ENCODE measurements at regions not wholly inside any gene's neighbourhood (a gene's known extent, or its start where the extent isn't known, plus 50 kb on each side); places are given as distances from the start of the nearest gene placed in this dataset.

GRCh38 chr5:63570752-63571151 lies 391.5 kb downstream of the HTR1A start:
- H3K9me3 ChIP-seq (ENCODE audit: low read length), result no peaks in the 10 kb centered on the region
- ChIA-PET CTCF (ENCODE audit: unreplicated experiment) (no interaction called here), POLR2A (no interaction called here)
- intact Hi-C loops (cut with micrococcal nuclease; ENCODE audit: unreplicated experiment), result no loop called here
- BruUV-seq (replicated peaks), result no TSS peak
- TF ChIP-seq CTCF (conservative IDR thresholded peaks at IDR 0.05; ENCODE audit: low read length), result no peak
- no peak for TF ChIP-seq EZH2phosphoT487 (IDR thresholded peaks at IDR 0.05; ENCODE audit: borderline replicate concordance, low read depth, low read length)
- H3K79me2 ChIP-seq (ENCODE audit: insufficient read depth, low read depth, low read length), result no peaks in the 10 kb centered on the region
- H3K4me1 ChIP-seq (ENCODE audit: insufficient read depth, low read length, poor library complexity, severe bottlenecking), result no peaks in the 10 kb centered on the region
- no peak for DNase-seq (ENCODE audit: low spot score)
- no peak overlapping the region for H2AFZ ChIP-seq (ENCODE audit: low read length)
- H3K9me2 ChIP-seq (ENCODE audit: insufficient read depth, low read length), result no peaks in the 10 kb centered on the region
- H3K4me3 ChIP-seq (ENCODE audit: low read depth, low read length, poor library complexity, severe bottlenecking), result no peak overlapping the region
- no peaks in the 10 kb centered on the region for H4K20me1 ChIP-seq (ENCODE audit: insufficient read depth, low read length)
- H3K4me2 ChIP-seq (ENCODE audit: low read length), result no peak overlapping the region
- H3K36me3 ChIP-seq (ENCODE audit: insufficient read depth, low read length), result no peaks in the 10 kb centered on the region
- H3K27ac ChIP-seq (ENCODE audit: low read depth, low read length, poor library complexity, severe bottlenecking), result no peak overlapping the region

GRCh38 chr5:63564789-63565188 lies 397.5 kb downstream of the HTR1A start:
- no peak for DNase-seq (ENCODE audit: low spot score)
- Histone ChIP-seq H2AFZ (ENCODE audit: low read length) (no peak overlapping the region), H3K4me3 (ENCODE audit: low read depth, low read length, poor library complexity, severe bottlenecking) (no peak overlapping the region), H3K4me1 (ENCODE audit: insufficient read depth, low read length, poor library complexity, severe bottlenecking) (no peaks in the 10 kb centered on the region), H3K27ac (ENCODE audit: low read depth, low read length, poor library complexity, severe bottlenecking) (no peak overlapping the region), H3K9me3 (ENCODE audit: low read length) (no peaks in the 10 kb centered on the region), H4K20me1 (ENCODE audit: insufficient read depth, low read length) (no peaks in the 10 kb centered on the region), H3K36me3 (ENCODE audit: insufficient read depth, low read length) (no peaks in the 10 kb centered on the region), H3K79me2 (ENCODE audit: insufficient read depth, low read depth, low read length) (no peaks in the 10 kb centered on the region), H3K4me2 (ENCODE audit: low read length) (no peak overlapping the region), H3K9me2 (ENCODE audit: insufficient read depth, low read length) (no peaks in the 10 kb centered on the region)
- TF ChIP-seq EZH2phosphoT487 (IDR thresholded peaks at IDR 0.05; ENCODE audit: borderline replicate concordance, low read depth, low read length) (no peak), CTCF (conservative IDR thresholded peaks at IDR 0.05; ENCODE audit: low read length) (no peak)
- intact Hi-C loops (cut with micrococcal nuclease; ENCODE audit: unreplicated experiment), result no loop called here
- POLR2A ChIA-PET, result no interaction called here
- CTCF ChIA-PET (ENCODE audit: unreplicated experiment), result no interaction called here
- no TSS peak for BruUV-seq (replicated peaks)

GRCh38 chr5:63563008-63563917 lies 399.0 kb downstream of the HTR1A start:
- no peak overlapping the region for H3K4me3 ChIP-seq (ENCODE audit: low read depth, low read length, poor library complexity, severe bottlenecking)
- no peak for DNase-seq (ENCODE audit: low spot score)
- H3K79me2 ChIP-seq (ENCODE audit: insufficient read depth, low read depth, low read length), result no peaks in the 10 kb centered on the region
- POLR2A ChIA-PET, result interaction anchor here (0.5 to 1.0 kb wide), 2 partner anchors 11 to 1044 kb away, joined by 3 to 4 read pairs; no protein-coding TSS in a partner anchor
- no peaks in the 10 kb centered on the region for H3K9me2 ChIP-seq (ENCODE audit: insufficient read depth, low read length)
- no peaks in the 10 kb centered on the region for H3K9me3 ChIP-seq (ENCODE audit: low read length)
- no peak overlapping the region for H3K4me2 ChIP-seq (ENCODE audit: low read length)
- H4K20me1 ChIP-seq (ENCODE audit: insufficient read depth, low read length), result no peaks in the 10 kb centered on the region
- H3K36me3 ChIP-seq (ENCODE audit: insufficient read depth, low read length), result no peaks in the 10 kb centered on the region
- no peak overlapping the region for H3K27ac ChIP-seq (ENCODE audit: low read depth, low read length, poor library complexity, severe bottlenecking)
- no peak overlapping the region for H2AFZ ChIP-seq (ENCODE audit: low read length)
- CTCF ChIA-PET (ENCODE audit: unreplicated experiment), result no interaction called here
- no TSS peak for BruUV-seq (replicated peaks)
- TF ChIP-seq CTCF (conservative IDR thresholded peaks at IDR 0.05; ENCODE audit: low read length), result no peak
- TF ChIP-seq EZH2phosphoT487 (IDR thresholded peaks at IDR 0.05; ENCODE audit: borderline replicate concordance, low read depth, low read length), result no peak
- H3K4me1 ChIP-seq (ENCODE audit: insufficient read depth, low read length, poor library complexity, severe bottlenecking), result no peaks in the 10 kb centered on the region
- intact Hi-C loops (cut with micrococcal nuclease; ENCODE audit: unreplicated experiment), result no loop called here
